ENCODE measurements at regions not wholly inside any gene's neighbourhood (a gene's known extent, or its start where the extent isn't known, plus 50 kb on each side); places are given as distances from the start of the nearest gene placed in this dataset.

DNA sequence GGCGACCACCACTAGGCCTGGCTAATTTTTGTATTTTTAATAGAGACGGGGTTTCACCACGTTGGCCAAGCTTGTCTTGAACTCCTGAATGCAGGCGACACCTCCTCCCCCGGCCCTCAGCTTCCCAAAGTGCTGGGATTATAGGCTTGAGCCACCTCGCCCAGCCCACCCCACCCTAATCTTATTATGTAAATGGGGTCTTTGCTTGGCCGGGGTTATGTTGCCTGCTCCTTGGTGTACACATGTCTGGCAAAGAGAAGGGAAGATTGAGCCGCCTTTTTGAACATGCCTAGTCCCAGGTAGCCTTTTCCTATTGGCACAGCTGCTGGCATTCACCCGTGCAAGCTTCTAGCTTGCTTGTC is 106.8 kb downstream of the KCTD15 start:
- peak overlapping the region; percentile 83 for H3K27ac Mint-ChIP-seq (ENCODE audit: unreplicated experiment)
- no peak for DNase-seq (ENCODE audit: low spot score)
- H3K4me1 Mint-ChIP-seq (ENCODE audit: unreplicated experiment): peaks cover 54% of the 10 kb centered on the region
- H3K9me3 Mint-ChIP-seq (ENCODE audit: unreplicated experiment): no peaks in the 10 kb centered on the region
- H3K27me3 Mint-ChIP-seq (ENCODE audit: unreplicated experiment): peaks cover 14% of the 10 kb centered on the region
- H3K36me3 Mint-ChIP-seq (ENCODE audit: low read depth, unreplicated experiment): peaks cover 6% of the 10 kb centered on the region
- no peak for TF ChIP-seq CTCF (IDR thresholded peaks at IDR 0.05; ENCODE audit: unreplicated experiment)
- H3K4me3 Mint-ChIP-seq (ENCODE audit: unreplicated experiment): no peak overlapping the region

GRCh38 chr19:33904681-33905080 is 108.0 kb downstream of the KCTD15 start:
- TF ChIP-seq CTCF (IDR thresholded peaks at IDR 0.05; ENCODE audit: unreplicated experiment): no peak
- peak; percentile 60 for DNase-seq (ENCODE audit: low spot score)
- H3K4me1 Mint-ChIP-seq (ENCODE audit: unreplicated experiment): peaks cover 59% of the 10 kb centered on the region
- peak overlapping the region; percentile 97 for H3K27ac Mint-ChIP-seq (ENCODE audit: unreplicated experiment)
- peaks cover 14% of the 10 kb centered on the region for H3K27me3 Mint-ChIP-seq (ENCODE audit: unreplicated experiment)
- peaks cover 17% of the 10 kb centered on the region for H3K36me3 Mint-ChIP-seq (ENCODE audit: low read depth, unreplicated experiment)
- H3K9me3 Mint-ChIP-seq (ENCODE audit: unreplicated experiment): no peaks in the 10 kb centered on the region
- peak overlapping the region; percentile 84 for H3K4me3 Mint-ChIP-seq (ENCODE audit: unreplicated experiment)

- TF ChIP-seq CTCF (IDR thresholded peaks at IDR 0.05; ENCODE audit: unreplicated experiment): no peak
- Mint-ChIP-seq H3K27me3 (ENCODE audit: unreplicated experiment) (peaks cover 14% of the 10 kb centered on the region), H3K4me3 (ENCODE audit: unreplicated experiment) (peak overlapping the region; percentile 84), H3K9me3 (ENCODE audit: unreplicated experiment) (no peaks in the 10 kb centered on the region), H3K36me3 (ENCODE audit: low read depth, unreplicated experiment) (peaks cover 17% of the 10 kb centered on the region), H3K27ac (ENCODE audit: unreplicated experiment) (peak overlapping the region; percentile 97), H3K4me1 (ENCODE audit: unreplicated experiment) (peaks cover 55% of the 10 kb centered on the region)
- DNase-seq (ENCODE audit: low spot score): peak; percentile 73
Observed at GRCh38 chr19:33905473-33905936, 108.8 kb downstream of the KCTD15 start.

DNA sequence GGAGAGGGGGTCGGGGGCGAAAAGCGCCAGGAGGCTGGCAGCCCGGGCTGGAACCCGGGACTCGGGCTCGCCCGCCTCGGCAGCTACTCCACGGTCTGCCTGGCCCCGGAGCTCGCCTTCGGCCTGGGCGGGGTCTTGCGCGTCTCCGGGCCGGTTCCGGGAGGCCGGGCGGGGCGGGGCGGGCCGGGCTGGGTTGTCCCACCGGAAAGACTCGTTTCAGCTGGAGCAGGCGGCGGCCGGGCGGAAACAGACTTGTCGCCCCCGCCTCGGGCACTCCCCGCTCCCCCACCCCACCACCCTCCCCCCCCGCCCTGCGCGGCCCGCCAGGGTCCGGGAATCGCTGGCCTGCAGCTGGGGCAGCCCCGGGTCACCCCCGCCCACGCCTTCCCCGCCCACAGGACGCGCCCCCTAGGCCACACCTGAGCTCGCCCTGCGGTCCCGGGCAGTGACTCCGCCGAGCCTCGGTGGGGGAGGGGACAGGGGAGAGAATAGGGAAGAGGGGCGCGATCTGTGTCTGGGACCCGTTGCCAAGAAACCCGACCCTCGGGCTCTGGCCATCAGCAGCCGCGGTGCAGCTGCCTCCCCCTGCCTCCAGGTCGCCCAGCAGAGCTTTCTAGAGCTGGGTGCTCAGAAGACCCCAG is 109.4 kb downstream of the KCTD15 start:
- H3K27me3 Mint-ChIP-seq (ENCODE audit: unreplicated experiment): peaks cover 14% of the 10 kb centered on the region
- peak; percentile 84 for DNase-seq (ENCODE audit: low spot score)
- no peak for TF ChIP-seq CTCF (IDR thresholded peaks at IDR 0.05; ENCODE audit: unreplicated experiment)
- H3K4me1 Mint-ChIP-seq (ENCODE audit: unreplicated experiment): peaks cover 52% of the 10 kb centered on the region
- H3K4me3 Mint-ChIP-seq (ENCODE audit: unreplicated experiment): peak overlapping the region; percentile 84
- peak overlapping the region; percentile 97 for H3K27ac Mint-ChIP-seq (ENCODE audit: unreplicated experiment)
- H3K9me3 Mint-ChIP-seq (ENCODE audit: unreplicated experiment): no peaks in the 10 kb centered on the region
- peaks cover 22% of the 10 kb centered on the region for H3K36me3 Mint-ChIP-seq (ENCODE audit: low read depth, unreplicated experiment)

- peak; percentile 45 for DNase-seq (ENCODE audit: low spot score)
- Mint-ChIP-seq H3K9me3 (ENCODE audit: unreplicated experiment) (no peaks in the 10 kb centered on the region), H3K27me3 (ENCODE audit: unreplicated experiment) (peaks cover 14% of the 10 kb centered on the region), H3K4me3 (ENCODE audit: unreplicated experiment) (peak overlapping the region; percentile 97), H3K4me1 (ENCODE audit: unreplicated experiment) (peaks cover 46% of the 10 kb centered on the region), H3K36me3 (ENCODE audit: low read depth, unreplicated experiment) (peaks cover 29% of the 10 kb centered on the region), H3K27ac (ENCODE audit: unreplicated experiment) (peak overlapping the region; percentile 98)
- TF ChIP-seq CTCF (IDR thresholded peaks at IDR 0.05; ENCODE audit: unreplicated experiment): no peak
Observed at GRCh38 chr19:33906578-33907335, 110.1 kb downstream of the KCTD15 start.
